ENCODE measurements at regions not wholly inside any gene's neighbourhood (a gene's known extent, or its start where the extent isn't known, plus 50 kb on each side); places are given as distances from the start of the nearest gene placed in this dataset.

DNA sequence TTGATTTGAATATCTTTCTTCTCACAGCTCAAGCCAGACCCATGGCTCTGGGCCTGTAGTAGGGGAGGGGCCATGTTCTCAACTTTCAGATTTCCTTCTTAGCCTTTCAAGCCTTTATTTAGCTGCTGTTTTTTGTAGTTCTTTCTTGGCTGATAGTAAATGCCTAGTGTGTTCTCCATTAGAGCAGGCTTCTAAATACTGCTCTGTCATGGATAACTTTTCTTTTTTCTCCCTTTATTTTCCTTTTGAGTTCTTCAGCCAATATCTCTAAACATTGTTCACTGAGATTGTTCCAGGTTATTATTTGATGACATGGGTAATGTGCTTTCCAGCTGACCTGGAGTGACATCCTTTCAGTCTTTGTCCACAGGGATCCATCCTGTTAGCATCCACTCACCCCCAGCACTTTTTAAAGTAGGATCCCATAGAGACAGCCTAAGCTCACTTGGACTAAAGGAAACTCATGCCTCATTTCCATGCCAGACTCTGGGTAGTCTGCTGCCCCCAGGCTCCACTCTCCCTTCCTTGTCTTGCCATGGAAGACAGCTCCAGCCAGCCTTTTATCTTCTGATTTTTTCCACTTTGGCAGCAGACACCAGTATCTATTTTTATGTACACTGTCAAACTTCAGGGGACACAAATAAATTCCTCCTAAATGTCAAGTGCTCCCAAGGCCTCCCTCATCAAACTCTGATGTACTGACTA, 645.6 kb downstream of the RNF144B start:
- Histone ChIP-seq H3K4me3 (ENCODE audit: low read length) (no peak overlapping the region), H3K79me2 (ENCODE audit: low read length) (no peaks in the 10 kb centered on the region), H3K9me2 (replicated peaks; ENCODE audit: insufficient read depth, low read length) (no peaks in the 10 kb centered on the region), H3K9me3 (replicated peaks; ENCODE audit: insufficient read depth, low read length) (no peaks in the 10 kb centered on the region), H3K9ac (ENCODE audit: low read length) (no peak overlapping the region), H2AFZ (ENCODE audit: low read length) (no peak overlapping the region), H3K27me3 (replicated peaks; ENCODE audit: insufficient read depth, low read length) (no peaks in the 10 kb centered on the region), H3F3A (ENCODE audit: insufficient read depth, low read length) (no peaks in the 10 kb centered on the region), H3K36me3 (replicated peaks; ENCODE audit: insufficient read depth, low read length) (no peaks in the 10 kb centered on the region), H3K27ac (ENCODE audit: low read length) (no peak overlapping the region), H4K20me1 (ENCODE audit: insufficient read depth, low read length) (no peaks in the 10 kb centered on the region), H3K4me1 (ENCODE audit: low read length) (no peaks in the 10 kb centered on the region), H3K4me2 (ENCODE audit: low read depth, low read length) (no peak overlapping the region)
- TF ChIP-seq EZH2phosphoT487 (IDR thresholded peaks at IDR 0.05; ENCODE audit: low read length) (no peak), EZH2 (optimal IDR thresholded peaks at IDR 0.05; ENCODE audit: low read depth, low read length) (no peak)
- TF ChIP-seq, protein P1, sequence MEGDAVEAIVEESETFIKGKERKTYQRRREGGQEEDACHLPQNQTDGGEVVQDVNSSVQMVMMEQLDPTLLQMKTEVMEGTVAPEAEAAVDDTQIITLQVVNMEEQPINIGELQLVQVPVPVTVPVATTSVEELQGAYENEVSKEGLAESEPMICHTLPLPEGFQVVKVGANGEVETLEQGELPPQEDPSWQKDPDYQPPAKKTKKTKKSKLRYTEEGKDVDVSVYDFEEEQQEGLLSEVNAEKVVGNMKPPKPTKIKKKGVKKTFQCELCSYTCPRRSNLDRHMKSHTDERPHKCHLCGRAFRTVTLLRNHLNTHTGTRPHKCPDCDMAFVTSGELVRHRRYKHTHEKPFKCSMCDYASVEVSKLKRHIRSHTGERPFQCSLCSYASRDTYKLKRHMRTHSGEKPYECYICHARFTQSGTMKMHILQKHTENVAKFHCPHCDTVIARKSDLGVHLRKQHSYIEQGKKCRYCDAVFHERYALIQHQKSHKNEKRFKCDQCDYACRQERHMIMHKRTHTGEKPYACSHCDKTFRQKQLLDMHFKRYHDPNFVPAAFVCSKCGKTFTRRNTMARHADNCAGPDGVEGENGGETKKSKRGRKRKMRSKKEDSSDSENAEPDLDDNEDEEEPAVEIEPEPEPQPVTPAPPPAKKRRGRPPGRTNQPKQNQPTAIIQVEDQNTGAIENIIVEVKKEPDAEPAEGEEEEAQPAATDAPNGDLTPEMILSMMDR (IDR thresholded peaks at IDR 0.05; ENCODE audit: low read length) = no peak
- no peak for DNase-seq

DNA sequence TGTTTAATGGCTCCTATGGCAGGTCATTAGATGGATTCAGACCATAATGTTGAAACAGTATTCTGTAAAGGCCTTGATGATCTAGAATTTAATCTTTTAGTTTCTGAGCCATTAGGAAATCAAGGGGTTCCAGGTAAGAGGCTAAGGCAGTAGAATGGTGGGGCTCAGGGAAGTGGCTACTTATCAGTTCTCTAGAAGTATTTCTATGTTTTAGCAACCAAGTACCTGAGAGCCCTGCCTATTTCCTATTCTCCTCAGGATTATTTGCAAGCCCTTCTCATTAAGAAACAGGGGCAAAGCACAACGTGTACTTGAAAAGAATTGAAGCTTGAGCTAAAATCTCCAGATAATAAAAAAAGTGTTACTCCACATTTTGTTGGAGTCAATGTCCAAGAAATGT, 646.5 kb downstream of the RNF144B start:
- Histone ChIP-seq H3F3A (ENCODE audit: insufficient read depth, low read length) (no peaks in the 10 kb centered on the region), H3K27ac (ENCODE audit: low read length) (no peak overlapping the region), H3K9me3 (replicated peaks; ENCODE audit: insufficient read depth, low read length) (no peaks in the 10 kb centered on the region), H3K36me3 (replicated peaks; ENCODE audit: insufficient read depth, low read length) (no peaks in the 10 kb centered on the region), H2AFZ (ENCODE audit: low read length) (no peak overlapping the region), H3K4me1 (ENCODE audit: low read length) (no peaks in the 10 kb centered on the region), H3K4me3 (ENCODE audit: low read length) (no peak overlapping the region), H3K4me2 (ENCODE audit: low read depth, low read length) (no peak overlapping the region), H3K9me2 (replicated peaks; ENCODE audit: insufficient read depth, low read length) (no peaks in the 10 kb centered on the region), H3K9ac (ENCODE audit: low read length) (no peak overlapping the region), H4K20me1 (ENCODE audit: insufficient read depth, low read length) (no peaks in the 10 kb centered on the region), H3K79me2 (ENCODE audit: low read length) (no peaks in the 10 kb centered on the region), H3K27me3 (replicated peaks; ENCODE audit: insufficient read depth, low read length) (no peaks in the 10 kb centered on the region)
- no peak for TF ChIP-seq EZH2 (optimal IDR thresholded peaks at IDR 0.05; ENCODE audit: low read depth, low read length)
- TF ChIP-seq, protein P1 (IDR thresholded peaks at IDR 0.05; ENCODE audit: low read length) = no peak
- DNase-seq = no peak

DNA sequence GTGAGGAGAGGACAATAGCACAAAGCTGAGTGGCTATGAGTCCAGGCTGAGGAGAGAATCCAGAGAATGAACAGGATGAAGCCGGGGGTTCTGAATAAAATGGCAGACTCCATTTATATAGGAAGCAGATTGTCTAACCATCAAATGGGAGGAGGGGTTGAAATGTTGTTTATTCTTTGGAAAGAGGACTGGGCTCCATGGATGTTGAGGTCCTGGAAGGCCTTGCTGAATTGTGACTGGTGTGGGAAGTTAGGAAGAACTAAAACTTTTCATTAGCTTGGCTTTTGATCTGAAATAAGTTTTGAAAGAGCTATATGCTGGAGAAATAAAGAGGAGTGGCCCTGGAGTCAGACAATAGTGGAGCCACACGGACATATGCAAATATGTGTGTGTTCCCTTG, 647.8 kb downstream of the RNF144B start:
- Histone ChIP-seq H3K4me2 (ENCODE audit: low read depth, low read length) (no peak overlapping the region), H2AFZ (ENCODE audit: low read length) (no peak overlapping the region), H3K9me2 (replicated peaks; ENCODE audit: insufficient read depth, low read length) (no peaks in the 10 kb centered on the region), H3K4me3 (ENCODE audit: low read length) (no peak overlapping the region), H3K4me1 (ENCODE audit: low read length) (no peaks in the 10 kb centered on the region), H3K27me3 (replicated peaks; ENCODE audit: insufficient read depth, low read length) (no peaks in the 10 kb centered on the region), H4K20me1 (ENCODE audit: insufficient read depth, low read length) (no peaks in the 10 kb centered on the region), H3K9me3 (replicated peaks; ENCODE audit: insufficient read depth, low read length) (no peaks in the 10 kb centered on the region), H3K79me2 (ENCODE audit: low read length) (no peaks in the 10 kb centered on the region), H3K27ac (ENCODE audit: low read length) (no peak overlapping the region), H3K9ac (ENCODE audit: low read length) (no peak overlapping the region), H3F3A (ENCODE audit: insufficient read depth, low read length) (no peaks in the 10 kb centered on the region), H3K36me3 (replicated peaks; ENCODE audit: insufficient read depth, low read length) (no peaks in the 10 kb centered on the region)
- no peak for TF ChIP-seq EZH2 (optimal IDR thresholded peaks at IDR 0.05; ENCODE audit: low read depth, low read length)
- no peak for DNase-seq

DNA sequence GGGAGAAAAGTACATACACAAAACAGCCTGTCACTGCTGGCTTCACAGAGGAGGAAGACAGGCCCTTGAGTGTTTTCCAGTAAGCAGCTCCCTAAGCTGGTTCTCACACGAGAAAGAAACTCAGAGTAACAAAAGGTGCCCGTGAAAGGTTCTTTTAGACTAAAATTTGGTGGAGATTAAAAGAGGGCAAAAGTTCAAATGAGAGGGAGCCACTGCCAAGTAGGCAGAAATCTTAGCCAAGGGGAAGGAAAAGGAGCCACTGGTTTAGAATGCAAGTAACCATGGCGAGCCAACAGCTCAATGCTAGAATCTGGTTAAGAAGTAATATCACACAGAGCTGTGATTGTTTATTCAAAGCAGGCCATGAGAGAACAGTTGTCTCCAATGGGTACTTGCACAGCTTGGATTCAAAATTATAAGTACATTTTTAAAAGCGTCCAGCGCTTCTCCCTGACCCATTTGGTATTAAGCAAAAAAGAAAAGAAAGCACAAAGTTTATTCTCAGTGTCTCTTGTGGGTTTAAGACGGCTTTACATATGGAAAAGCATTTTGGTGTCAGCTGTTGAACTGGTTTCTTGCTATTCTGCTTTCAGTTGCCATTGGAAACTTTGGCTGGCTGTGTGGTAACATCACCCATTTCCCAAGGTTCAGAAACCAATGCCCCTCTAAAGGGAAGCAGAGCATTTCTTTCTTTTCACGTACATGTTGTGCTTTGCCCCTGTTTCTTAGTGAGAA, 648.5 kb downstream of the RNF144B start:
- Histone ChIP-seq H3K79me2 (ENCODE audit: low read length) (no peaks in the 10 kb centered on the region), H4K20me1 (ENCODE audit: insufficient read depth, low read length) (no peaks in the 10 kb centered on the region), H3F3A (ENCODE audit: insufficient read depth, low read length) (no peaks in the 10 kb centered on the region), H3K27me3 (replicated peaks; ENCODE audit: insufficient read depth, low read length) (no peaks in the 10 kb centered on the region), H3K4me1 (ENCODE audit: low read length) (no peaks in the 10 kb centered on the region), H3K9ac (ENCODE audit: low read length) (no peak overlapping the region), H3K4me3 (ENCODE audit: low read length) (no peak overlapping the region), H3K27ac (ENCODE audit: low read length) (no peak overlapping the region), H3K36me3 (replicated peaks; ENCODE audit: insufficient read depth, low read length) (no peaks in the 10 kb centered on the region), H3K4me2 (ENCODE audit: low read depth, low read length) (no peak overlapping the region), H2AFZ (ENCODE audit: low read length) (no peak overlapping the region), H3K9me2 (replicated peaks; ENCODE audit: insufficient read depth, low read length) (no peaks in the 10 kb centered on the region), H3K9me3 (replicated peaks; ENCODE audit: insufficient read depth, low read length) (no peaks in the 10 kb centered on the region)
- DNase-seq = no peak
- no peak for TF ChIP-seq EZH2 (optimal IDR thresholded peaks at IDR 0.05; ENCODE audit: low read depth, low read length)
- TF ChIP-seq, protein P1 (IDR thresholded peaks at IDR 0.05; ENCODE audit: low read length) = no peak
- no peak for TF ChIP-seq EZH2phosphoT487 (IDR thresholded peaks at IDR 0.05; ENCODE audit: low read length)

Measured in MM.1S (cell line).